GM12892 (cell line): ENCODE measurements at regions not wholly inside any gene's neighbourhood (a gene's known extent, or its start where the extent isn't known, plus 50 kb on each side); places are given as distances from the start of the nearest gene placed in this dataset.

Experiments
- POLR2A ChIP-seq: IDR thresholded peaks from 2 replicates; pipeline ENCODE4 v1.6.1; 2011; ENCODE audit warnings: low read depth, low read length, control low read depth
- POLR2AphosphoS5 ChIP-seq: IDR thresholded peaks from 2 replicates; pipeline ENCODE4 v1.6.1; 2011; ENCODE audit warnings: low read depth, low read length, control low read depth
- TAF1 ChIP-seq: IDR thresholded peaks from 2 replicates; pipeline ENCODE4 v1.6.1; 2011; ENCODE audit warnings: low read depth, mild to moderate bottlenecking, control low read depth, low read length, borderline replicate concordance

DNA sequence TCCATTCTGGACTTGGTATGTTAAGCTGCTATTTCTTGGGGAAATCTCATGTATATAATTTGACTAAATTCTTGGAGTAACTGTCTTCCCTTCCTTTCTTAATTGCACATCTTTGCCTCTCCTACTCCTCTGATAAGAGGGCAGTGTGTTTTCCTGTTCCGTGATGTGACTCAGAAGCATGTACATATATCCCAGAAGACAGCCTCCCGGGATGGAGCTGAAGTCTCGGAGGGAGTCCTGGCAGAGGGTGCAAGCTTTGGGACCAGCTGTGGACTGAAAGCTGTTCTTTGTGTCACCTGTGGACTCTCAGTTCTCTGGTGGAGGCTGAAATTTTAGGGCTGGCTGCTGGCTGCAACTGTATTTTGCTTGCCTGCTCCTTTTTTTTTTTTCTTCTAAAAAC is 54.7 kb upstream of the MGAT5 start:
- no peak for TF ChIP-seq POLR2A
- TF ChIP-seq TAF1: no peak
- no peak for TF ChIP-seq POLR2AphosphoS5
